ENCODE measurements at regions not wholly inside any gene's neighbourhood (a gene's known extent, or its start where the extent isn't known, plus 50 kb on each side); places are given as distances from the start of the nearest gene placed in this dataset.

GRCh38 chr7:131878777-131879176 lies 322.3 kb upstream of the PODXL start:
- TF ChIP-seq CTCF (IDR thresholded peaks at IDR 0.05) (no peak), POLR2A (IDR thresholded peaks at IDR 0.05) (no peak), POLR2AphosphoS5 (IDR thresholded peaks at IDR 0.05) (no peak)
